HG02763 (cell line): ENCODE measurements at regions not wholly inside any gene's neighbourhood (a gene's known extent, or its start where the extent isn't known, plus 50 kb on each side); places are given as distances from the start of the nearest gene placed in this dataset.

Source experiments
- ATAC-seq: cut with Tn5 transposase; IDR thresholded peaks from one replicate; pipeline ENCODE4 v1.9.1; 2021; ENCODE audit warnings: mild to moderate bottlenecking, moderate library complexity; ENCODE audit not compliant: unreplicated experiment

DNA sequence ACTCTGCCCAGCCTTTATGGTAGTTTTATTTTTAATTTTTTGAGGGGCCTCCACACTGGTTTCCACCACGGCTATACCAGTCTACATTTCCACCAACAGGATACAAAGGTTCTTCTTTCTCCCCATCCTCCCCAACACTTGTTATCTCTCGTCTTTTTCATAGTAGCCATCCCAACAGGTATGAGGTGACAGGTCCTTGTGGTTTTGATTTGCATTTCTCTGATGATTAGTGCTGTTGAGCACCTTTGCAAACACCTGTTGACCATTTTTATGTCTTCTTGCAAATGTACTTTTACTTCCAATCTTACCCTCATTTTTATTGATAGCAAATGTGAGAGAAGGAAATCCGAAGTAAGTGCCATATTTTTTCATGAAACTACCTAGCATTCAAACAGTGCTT, 195.4 kb upstream of the PREP start:
- ATAC-seq = no peak

DNA sequence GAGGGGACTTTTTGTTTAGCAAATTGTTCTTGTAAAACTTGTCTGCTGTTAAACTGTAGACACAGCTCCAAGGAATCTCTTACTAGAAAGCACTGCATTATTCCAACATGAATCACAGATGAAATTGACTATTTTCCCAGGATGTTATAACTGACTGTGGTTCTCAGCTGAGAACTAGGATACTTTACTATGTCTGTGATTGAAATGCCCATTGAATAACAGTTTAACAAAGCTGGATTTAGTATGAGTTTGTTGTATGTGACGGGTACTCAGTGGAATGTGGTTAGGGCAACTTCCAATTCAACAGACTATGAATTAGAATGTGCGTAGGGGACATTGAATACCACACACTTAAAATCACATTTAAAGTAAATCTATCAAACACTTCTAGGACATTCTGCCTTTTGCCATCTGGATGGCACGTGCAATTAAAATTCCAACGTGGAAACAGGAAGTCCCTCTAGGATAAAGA, 193.4 kb upstream of the PREP start:
- no peak for ATAC-seq

DNA sequence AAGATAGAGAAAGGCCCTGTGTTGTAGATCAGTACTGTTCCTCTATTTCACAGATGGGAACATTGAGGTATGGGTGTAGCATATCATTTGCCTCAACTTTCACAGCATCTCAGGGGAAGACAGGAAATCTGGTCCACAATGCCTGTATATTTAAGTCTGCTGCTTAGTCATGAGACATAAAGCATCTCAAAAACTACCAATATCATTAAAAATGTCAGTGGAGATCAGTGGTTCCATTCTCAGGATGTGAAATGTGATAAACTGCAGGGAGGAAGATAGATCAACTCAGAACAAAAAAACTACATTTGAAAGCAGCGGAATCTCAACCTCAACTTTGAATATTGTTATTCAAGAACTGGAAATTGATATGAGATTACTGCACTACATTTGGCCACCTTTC, 192.9 kb upstream of the PREP start:
- ATAC-seq = no peak

- ATAC-seq = no peak
Measured at GRCh38 chr6:105594821-105595220, 191.9 kb upstream of the PREP start.

DNA sequence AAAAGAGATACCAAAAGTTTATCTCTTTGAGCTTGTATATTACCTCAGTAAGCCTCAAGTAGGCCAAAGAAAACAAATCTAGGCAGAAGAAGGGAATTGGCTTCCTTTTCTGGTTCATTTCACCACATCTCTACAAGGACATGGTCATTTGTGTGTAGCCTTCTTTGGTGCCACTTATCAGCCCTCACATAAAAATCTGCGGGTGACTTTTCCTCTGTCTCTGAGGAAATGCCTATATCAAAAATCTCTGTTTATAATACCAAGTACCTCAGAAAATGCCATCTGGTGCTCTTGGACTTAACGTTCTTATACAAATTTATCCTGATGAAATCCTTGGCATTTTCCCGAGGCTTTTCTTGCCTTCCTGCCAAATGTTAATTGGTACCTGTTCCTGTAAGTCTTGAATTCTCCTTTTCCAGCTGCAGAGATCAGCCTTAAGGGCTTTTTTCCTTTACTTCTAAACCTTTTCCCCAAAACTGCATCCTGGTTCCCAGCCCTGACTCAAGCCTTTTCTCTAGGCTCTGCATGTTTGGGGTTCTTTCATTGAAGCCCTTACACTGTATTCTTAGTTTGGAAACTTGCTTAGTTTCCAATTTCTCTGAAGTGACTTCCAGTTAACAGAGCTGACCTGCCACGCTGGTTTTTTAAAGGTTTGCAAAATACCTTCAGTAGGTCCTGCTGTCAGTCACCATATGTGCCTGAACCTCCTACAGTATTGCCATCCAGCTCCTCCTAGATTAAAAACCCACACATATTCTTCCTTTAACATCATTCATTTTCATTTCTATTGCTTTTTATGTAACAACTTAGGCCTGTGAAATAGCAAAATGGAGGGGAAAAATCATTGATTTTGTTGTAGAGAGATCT, 191.2 kb upstream of the PREP start:
- no peak for ATAC-seq

DNA sequence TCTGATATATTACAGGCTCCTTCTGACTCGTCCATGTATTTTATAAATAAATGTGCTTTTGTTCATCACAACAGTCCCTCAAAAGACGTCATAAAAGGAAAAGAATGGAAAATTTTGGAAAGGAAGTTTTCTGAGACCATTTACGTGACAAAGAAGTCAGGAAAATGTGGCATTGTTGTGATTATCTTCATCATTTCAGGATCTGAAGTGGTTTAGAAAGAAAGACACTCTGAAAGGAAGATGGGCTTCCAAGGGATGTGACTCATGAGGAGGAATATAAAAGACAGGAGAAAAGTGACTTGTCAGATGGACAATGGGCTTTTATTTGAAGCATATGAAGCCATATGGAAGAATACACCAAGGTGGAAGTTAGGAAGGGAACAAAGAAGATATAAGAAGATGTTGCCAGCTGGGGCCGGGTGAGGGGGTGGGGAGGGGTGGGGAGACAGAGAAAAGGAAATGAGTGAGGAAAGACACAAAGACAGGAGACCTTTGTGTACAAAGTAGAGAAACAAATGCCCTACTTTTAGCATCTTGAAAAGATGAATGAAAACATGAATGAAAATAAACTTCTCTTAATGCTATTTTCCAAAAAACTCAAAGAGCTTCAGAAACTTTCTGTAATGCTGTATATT, 190.3 kb upstream of the PREP start:
- ATAC-seq = no peak

DNA sequence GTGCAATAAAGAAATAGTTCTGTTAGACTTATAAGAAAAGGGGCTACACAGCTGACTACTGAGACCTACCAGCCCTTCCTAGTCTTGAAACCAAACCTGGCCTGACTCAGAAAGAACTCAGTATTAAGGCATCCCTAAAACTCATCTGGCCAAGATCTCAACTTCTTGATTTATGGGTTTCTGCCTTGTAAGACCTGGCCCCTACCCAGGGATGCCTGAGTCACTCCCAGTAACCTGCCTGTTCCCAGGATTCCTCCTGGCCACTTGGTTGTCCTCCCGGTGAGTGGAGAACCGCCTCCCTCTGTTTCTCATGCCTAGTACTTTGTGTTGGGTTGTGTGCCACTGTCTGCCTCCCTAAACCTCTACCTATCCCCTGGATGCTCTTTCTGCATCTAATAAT, 189.4 kb upstream of the PREP start:
- no peak for ATAC-seq

GRCh38 chr6:105591053-105591452, 188.2 kb upstream of the PREP start:
- peak; percentile 91 for ATAC-seq

DNA sequence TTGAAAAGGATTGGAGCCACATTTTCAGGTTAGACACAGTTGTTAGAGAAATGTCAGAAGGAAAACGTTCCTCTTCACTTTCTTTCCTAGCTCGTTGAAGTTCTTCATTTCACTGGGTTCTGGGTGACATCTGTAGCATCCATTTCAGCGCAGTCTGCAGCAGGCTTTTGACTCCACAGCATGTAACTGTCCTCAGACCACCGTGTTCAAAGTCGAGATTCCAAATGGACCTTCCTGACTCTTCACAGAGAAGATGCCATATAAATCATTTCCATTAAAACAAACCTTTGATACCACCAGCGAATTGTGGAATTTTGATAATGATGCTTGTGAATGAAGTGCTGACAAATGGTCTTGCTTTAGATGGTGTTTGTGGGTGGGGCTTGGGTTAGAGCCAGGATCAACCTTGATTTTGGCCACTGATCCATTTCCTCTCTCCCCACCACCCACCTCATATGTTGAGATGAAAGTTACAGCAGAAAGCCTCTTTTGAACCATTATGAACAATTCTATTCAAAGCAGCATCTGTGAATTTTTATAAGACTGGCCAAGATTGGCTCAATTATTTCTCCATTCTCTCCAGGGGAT, 185.3 kb upstream of the PREP start:
- no peak for ATAC-seq

DNA sequence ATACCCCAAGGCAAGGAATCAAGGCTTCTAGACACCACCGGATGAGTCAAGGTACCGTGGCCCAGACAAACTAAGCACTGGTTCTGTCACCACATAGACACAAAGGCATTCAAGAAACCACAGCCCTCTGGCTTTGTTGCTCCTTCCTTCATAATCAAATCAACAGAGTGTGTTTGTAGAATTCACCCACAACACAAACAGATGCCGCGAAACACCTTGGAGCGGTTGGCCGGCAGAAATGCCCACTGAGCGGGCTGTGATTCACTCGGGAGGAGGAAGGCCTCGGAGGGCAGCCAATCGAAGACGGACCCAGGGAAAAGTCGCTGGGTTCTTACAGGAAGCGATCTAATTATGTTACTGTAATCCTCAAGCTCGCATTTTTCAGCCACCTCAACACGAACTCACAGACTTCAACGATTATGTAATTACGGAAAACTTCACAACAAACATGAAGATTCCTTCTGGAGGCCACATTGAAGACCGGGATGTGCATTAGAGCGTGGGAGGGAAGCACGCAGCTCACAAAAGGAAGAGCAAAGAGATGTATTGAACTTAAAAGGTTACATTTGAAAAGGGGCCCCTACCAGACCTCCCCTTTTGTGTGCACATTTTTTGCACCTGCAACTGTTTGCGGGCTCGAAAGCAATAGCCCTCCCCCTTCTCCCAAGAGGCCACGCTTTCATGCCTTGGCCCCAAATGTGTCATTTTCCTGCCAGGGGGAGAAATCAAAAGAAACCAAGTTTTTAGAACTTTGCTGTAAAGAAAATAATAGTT, 184.7 kb upstream of the PREP start:
- ATAC-seq = no peak

DNA sequence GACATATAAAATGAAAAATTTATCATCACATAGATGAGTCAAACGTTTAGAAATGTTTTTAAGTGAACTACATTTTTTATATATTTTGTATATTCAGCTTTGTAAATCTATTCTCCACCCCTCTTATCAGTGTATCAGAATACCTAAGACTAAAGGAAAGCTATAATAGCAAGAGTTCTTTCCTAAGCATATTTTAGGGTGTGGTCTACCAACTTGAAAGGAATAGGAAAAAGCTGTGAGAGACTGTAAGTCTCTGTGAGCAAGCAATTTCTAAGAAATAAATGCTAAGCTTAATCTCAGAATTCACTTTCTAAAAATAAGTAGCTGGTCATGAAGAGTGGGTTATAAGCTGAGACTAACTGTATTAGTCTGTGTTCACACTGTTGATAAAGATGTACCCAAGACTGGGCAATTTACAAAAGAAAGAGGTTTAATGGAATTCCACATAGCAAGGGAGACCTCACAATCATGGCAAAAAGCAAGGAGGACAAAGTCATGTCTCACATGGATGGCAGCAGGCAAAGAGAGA, 175.4 kb upstream of the PREP start:
- ATAC-seq = no peak

DNA sequence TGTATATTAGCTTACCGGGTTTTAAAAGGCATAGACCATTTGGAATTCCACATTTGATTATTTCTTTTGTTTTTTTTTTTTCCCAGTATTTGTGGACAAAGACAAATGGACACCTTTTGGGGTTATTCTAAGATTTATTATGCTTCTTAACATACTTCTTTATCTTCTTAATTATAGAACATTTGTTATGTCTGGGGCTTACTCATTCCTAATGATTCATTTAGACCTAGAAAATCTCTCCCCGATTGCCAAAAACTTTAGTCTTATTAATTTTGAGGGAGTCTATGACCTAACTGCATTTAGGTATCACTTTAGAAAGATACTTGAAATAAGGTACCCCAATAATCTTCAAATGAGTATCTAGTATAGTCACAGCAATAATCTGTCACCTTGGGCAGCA, 170.7 kb upstream of the PREP start:
- ATAC-seq = no peak

DNA sequence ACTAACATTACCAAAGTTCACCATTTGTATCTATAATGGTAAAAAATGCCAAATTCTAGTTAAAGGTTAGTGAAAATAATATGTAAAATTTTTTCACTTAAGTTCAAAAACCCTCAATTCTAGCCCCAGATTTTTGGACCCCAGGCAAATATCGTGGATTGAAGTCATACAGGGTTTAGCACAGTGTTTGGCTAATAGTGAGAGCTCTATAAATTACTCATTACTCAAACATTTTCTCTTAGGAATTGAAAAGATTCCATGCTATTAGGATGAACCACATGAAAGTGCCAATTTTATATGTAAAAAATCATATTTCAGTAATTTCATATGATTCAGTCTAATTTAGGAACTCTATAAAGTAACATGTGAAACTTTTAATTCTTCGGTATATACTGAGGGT, 170.3 kb upstream of the PREP start:
- no peak for ATAC-seq

DNA sequence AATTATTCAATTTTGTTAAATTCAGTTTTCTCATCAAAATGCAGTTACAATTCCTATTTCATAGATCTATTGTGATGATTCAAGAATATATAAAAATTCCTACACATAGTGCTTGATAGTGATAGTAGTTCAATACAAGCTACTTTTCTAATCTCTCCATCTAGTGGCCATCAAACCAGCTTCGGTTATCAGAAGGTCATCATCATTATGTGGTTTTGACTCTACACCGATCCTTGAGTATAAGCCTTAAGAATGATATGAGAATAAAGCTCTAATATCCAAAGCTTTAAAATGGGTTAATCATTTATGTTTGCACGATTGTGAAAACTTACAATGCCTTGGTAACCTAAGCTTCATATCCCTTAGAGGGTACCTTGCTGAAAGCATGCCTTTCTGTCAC, 167.5 kb upstream of the PREP start:
- ATAC-seq = no peak

DNA sequence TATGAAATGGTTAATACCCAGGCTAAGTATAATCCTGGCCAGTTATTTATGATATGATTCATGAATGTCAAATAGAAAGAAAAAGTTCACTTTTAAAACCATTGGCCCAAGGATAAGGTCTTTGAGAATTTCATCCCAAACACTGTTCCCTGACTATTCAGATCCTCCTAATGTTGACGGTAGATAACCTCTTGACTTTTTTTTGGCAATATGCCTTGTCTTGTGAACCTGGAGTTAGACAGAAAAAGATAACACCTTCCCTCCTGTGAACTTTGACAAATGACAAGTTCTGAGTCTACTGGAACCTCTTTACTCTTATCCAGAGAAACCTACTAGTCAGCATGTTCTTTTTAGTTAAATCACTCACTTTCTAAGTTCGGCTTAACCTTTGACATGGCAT, 166.8 kb upstream of the PREP start:
- no peak for ATAC-seq

- no peak for ATAC-seq
Measured at GRCh38 chr6:105568751-105569150, 165.9 kb upstream of the PREP start.

GRCh38 chr6:105568142-105568541, 165.3 kb upstream of the PREP start:
- ATAC-seq = no peak

GRCh38 chr6:105567140-105567539, 164.3 kb upstream of the PREP start:
- ATAC-seq = no peak

DNA sequence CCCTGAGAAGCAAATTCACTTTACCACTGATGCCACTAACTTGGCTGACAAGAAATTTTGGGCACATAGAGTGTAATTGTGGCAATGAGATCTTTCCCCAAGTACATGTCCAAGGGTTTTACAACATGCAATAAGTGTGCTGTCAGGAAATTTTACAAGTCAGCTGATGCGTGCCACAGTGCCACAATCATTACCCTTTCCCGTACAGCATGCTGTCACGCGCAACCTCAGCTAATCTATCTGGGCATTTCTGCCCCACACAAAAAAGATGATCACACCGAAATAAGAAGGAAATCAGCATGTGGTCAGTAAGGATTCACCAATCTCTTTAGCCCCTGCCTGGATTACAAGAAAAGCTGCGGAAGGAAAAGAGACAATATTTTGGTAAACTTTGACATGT, 163.6 kb upstream of the PREP start:
- no peak for ATAC-seq

- ATAC-seq = no peak
Measured at GRCh38 chr6:105564121-105564902, 161.4 kb upstream of the PREP start.
